ENCODE measurements at regions not wholly inside any gene's neighbourhood (a gene's known extent, or its start where the extent isn't known, plus 50 kb on each side); places are given as distances from the start of the nearest gene placed in this dataset.

- no peak overlapping the region for H3K4me3 ChIP-seq (ENCODE audit: low read depth, poor library complexity, severe bottlenecking)
- WGBS, 2 donors = 76 to 87% methylated on average over 1 of the region's 1 CpG
- DNase-seq (ENCODE audit: low spot score in 2 of 2) = no peak
- TF ChIP-seq CTCF (IDR thresholded peaks at IDR 0.05) = no peak
- no peak for TF ChIP-seq POLR2A (IDR thresholded peaks at IDR 0.05)
- intact Hi-C loops (cut with DNase I; ENCODE audit: low total_unique reads) = no loop called here
Observed at GRCh38 chr11:26011474-26011873, 320.5 kb upstream of the ANO3 start.

- WGBS, 2 donors = 67 to 70% methylated on average over 6 of the region's 6 CpGs
- H3K4me3 ChIP-seq (ENCODE audit: low read depth, poor library complexity, severe bottlenecking) = no peak overlapping the region
- TF ChIP-seq POLR2A (IDR thresholded peaks at IDR 0.05) (no peak), CTCF (IDR thresholded peaks at IDR 0.05) (no peak)
- DNase-seq (ENCODE audit: low spot score in 2 of 2) = no peak
- intact Hi-C loops (cut with DNase I; ENCODE audit: low total_unique reads) = no loop called here
Observed at GRCh38 chr11:26014456-26015115, 317.3 kb upstream of the ANO3 start.

- intact Hi-C loops (cut with DNase I; ENCODE audit: low total_unique reads) = no loop called here
- DNase-seq (ENCODE audit: low spot score in 2 of 2) = no peak
- 42 to 74% methylated on average over 1 of the region's 1 CpG for WGBS, 2 donors
- TF ChIP-seq POLR2A (IDR thresholded peaks at IDR 0.05) = no peak
- TF ChIP-seq CTCF (IDR thresholded peaks at IDR 0.05) = no peak
- H3K4me3 ChIP-seq (ENCODE audit: low read depth, poor library complexity, severe bottlenecking) = no peak overlapping the region
Observed at GRCh38 chr11:26017322-26017860, 314.5 kb upstream of the ANO3 start.

DNA sequence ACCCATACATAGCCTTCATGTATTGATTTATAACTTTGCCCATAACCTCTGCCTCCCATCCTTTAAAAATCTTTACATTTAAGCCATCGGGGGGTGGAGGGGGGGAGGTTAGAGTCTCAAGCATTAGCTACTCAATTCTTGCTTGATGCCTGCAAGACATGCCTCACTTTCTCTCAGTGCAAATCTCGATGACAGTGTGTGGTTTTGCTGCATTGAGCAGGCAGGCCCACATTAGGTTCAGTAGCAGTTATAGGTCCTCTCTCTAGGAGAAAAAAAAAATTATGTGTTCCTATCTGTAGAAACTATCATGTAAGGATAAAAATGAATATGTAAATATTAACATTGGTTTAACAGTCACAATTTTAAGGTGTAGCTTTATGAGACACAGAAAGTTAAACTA lies 314.0 kb upstream of the ANO3 start:
- intact Hi-C loops (cut with DNase I; ENCODE audit: low total_unique reads) = no loop called here
- DNase-seq (ENCODE audit: low spot score in 2 of 2) = no peak
- 63 to 86% methylated on average over 2 of the region's 2 CpGs for WGBS, 2 donors
- no peak overlapping the region for H3K4me3 ChIP-seq (ENCODE audit: low read depth, poor library complexity, severe bottlenecking)
- TF ChIP-seq CTCF (IDR thresholded peaks at IDR 0.05) (no peak), POLR2A (IDR thresholded peaks at IDR 0.05) (no peak)

DNA sequence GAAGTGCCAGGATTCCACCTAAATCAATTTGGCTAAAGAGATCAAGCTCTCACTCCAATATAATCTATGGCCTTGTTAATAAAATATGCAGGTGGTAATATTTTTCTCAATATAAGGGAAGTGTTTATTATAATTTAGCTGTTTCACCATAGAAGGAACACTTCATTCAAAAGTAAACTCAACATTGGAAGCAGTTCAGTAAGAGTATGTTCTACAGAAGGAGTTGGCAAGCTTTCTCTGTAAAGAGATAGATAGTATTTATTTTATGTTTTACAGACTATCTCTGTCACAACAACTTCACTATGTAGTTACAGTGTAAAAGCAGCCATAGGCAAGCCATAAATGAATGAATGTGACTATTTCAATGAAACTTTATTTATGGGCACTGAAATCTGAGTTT lies 313.6 kb upstream of the ANO3 start:
- TF ChIP-seq POLR2A (IDR thresholded peaks at IDR 0.05) (no peak), CTCF (IDR thresholded peaks at IDR 0.05) (no peak)
- no peak overlapping the region for H3K4me3 ChIP-seq (ENCODE audit: low read depth, poor library complexity, severe bottlenecking)
- DNase-seq (ENCODE audit: low spot score in 2 of 2) = no peak
- intact Hi-C loops (cut with DNase I; ENCODE audit: low total_unique reads) = no loop called here

GRCh38 chr11:26019386-26019785 lies 312.5 kb upstream of the ANO3 start:
- no peak for DNase-seq (ENCODE audit: low spot score in 2 of 2)
- WGBS, 2 donors = 90 to 94% methylated on average over 3 of the region's 3 CpGs
- H3K4me3 ChIP-seq (ENCODE audit: low read depth, poor library complexity, severe bottlenecking) = no peak overlapping the region
- intact Hi-C loops (cut with DNase I; ENCODE audit: low total_unique reads) = no loop called here
- TF ChIP-seq CTCF (IDR thresholded peaks at IDR 0.05) = no peak
- no peak for TF ChIP-seq POLR2A (IDR thresholded peaks at IDR 0.05)
